ENCODE measurements at regions not wholly inside any gene's neighbourhood (a gene's known extent, or its start where the extent isn't known, plus 50 kb on each side); places are given as distances from the start of the nearest gene placed in this dataset.

DNA sequence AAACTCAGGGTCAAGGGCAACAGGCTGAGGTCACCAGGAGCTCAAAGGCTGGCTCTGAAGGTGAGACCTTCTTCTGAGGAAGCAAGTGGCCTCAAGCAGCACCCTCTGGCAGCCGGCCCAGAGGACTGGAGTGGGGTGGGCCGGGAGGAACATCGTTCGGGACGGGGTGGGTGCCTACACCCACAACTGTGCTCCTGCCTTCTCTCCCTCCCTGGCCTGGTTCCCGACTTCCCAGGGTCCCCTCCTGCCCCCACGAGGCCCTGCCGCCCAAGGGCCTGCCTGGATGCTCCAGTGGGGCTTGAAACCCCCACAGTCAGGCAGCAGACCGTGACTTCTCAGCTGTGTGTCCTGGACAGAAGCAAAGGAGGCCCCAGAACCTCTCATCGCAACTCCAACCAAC is 195.7 kb downstream of the IGLL1 start:
- Histone ChIP-seq H2AFZ (ENCODE audit: low read depth, low read length, severe bottlenecking) (no peak overlapping the region), H3K36me3 (ENCODE audit: low read length) (no peaks in the 10 kb centered on the region), H3K27ac (ENCODE audit: low read depth, low read length) (no peak overlapping the region), H3K27me3 (ENCODE audit: low read length) (no peaks in the 10 kb centered on the region), H3F3A (ENCODE audit: insufficient read depth) (no peaks in the 10 kb centered on the region), H3K9me2 (replicated peaks; ENCODE audit: insufficient read depth, low read length) (no peaks in the 10 kb centered on the region), H3K4me3 (ENCODE audit: insufficient read depth, low read length, poor library complexity, severe bottlenecking) (no peak overlapping the region), H3K4me2 (ENCODE audit: low read depth, low read length, poor library complexity, severe bottlenecking) (no peak overlapping the region), H4K20me1 (ENCODE audit: low read depth, low read length) (no peaks in the 10 kb centered on the region), H3K9ac (ENCODE audit: low read length) (no peak overlapping the region), H3K9me3 (ENCODE audit: insufficient read depth, low read length) (no peaks in the 10 kb centered on the region), H3K79me2 (ENCODE audit: insufficient read depth, low read length) (no peaks in the 10 kb centered on the region)
- TF ChIP-seq EZH2phosphoT487 (conservative IDR thresholded peaks at IDR 0.05; ENCODE audit: low read length) = no peak
- TF ChIP-seq, protein P1, sequence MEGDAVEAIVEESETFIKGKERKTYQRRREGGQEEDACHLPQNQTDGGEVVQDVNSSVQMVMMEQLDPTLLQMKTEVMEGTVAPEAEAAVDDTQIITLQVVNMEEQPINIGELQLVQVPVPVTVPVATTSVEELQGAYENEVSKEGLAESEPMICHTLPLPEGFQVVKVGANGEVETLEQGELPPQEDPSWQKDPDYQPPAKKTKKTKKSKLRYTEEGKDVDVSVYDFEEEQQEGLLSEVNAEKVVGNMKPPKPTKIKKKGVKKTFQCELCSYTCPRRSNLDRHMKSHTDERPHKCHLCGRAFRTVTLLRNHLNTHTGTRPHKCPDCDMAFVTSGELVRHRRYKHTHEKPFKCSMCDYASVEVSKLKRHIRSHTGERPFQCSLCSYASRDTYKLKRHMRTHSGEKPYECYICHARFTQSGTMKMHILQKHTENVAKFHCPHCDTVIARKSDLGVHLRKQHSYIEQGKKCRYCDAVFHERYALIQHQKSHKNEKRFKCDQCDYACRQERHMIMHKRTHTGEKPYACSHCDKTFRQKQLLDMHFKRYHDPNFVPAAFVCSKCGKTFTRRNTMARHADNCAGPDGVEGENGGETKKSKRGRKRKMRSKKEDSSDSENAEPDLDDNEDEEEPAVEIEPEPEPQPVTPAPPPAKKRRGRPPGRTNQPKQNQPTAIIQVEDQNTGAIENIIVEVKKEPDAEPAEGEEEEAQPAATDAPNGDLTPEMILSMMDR (IDR thresholded peaks at IDR 0.05; ENCODE audit: insufficient read depth, low read length, poor library complexity, severe bottlenecking) = no peak

GRCh38 chr22:23383491-23384361 is 196.4 kb downstream of the IGLL1 start:
- H3K9me2 ChIP-seq (replicated peaks; ENCODE audit: insufficient read depth, low read length) = no peaks in the 10 kb centered on the region
- no peak overlapping the region for H3K9ac ChIP-seq (ENCODE audit: low read length)
- TF ChIP-seq, protein P1 (IDR thresholded peaks at IDR 0.05; ENCODE audit: insufficient read depth, low read length, poor library complexity, severe bottlenecking) = no peak
- TF ChIP-seq EZH2phosphoT487 (conservative IDR thresholded peaks at IDR 0.05; ENCODE audit: low read length) = no peak
- H3F3A ChIP-seq (ENCODE audit: insufficient read depth) = no peaks in the 10 kb centered on the region
- H3K27ac ChIP-seq (ENCODE audit: low read depth, low read length) = no peak overlapping the region
- no peaks in the 10 kb centered on the region for H3K27me3 ChIP-seq (ENCODE audit: low read length)
- no peaks in the 10 kb centered on the region for H3K9me3 ChIP-seq (ENCODE audit: insufficient read depth, low read length)
- no peak overlapping the region for H3K4me2 ChIP-seq (ENCODE audit: low read depth, low read length, poor library complexity, severe bottlenecking)
- no peaks in the 10 kb centered on the region for H4K20me1 ChIP-seq (ENCODE audit: low read depth, low read length)
- H3K79me2 ChIP-seq (ENCODE audit: insufficient read depth, low read length) = no peaks in the 10 kb centered on the region
- H3K36me3 ChIP-seq (ENCODE audit: low read length) = no peaks in the 10 kb centered on the region
- no peak overlapping the region for H3K4me3 ChIP-seq (ENCODE audit: insufficient read depth, low read length, poor library complexity, severe bottlenecking)
- no peak overlapping the region for H2AFZ ChIP-seq (ENCODE audit: low read depth, low read length, severe bottlenecking)

GRCh38 chr22:23382428-23383218 is 197.5 kb downstream of the IGLL1 start:
- Histone ChIP-seq H3F3A (ENCODE audit: insufficient read depth) (no peaks in the 10 kb centered on the region), H3K27me3 (ENCODE audit: low read length) (no peaks in the 10 kb centered on the region), H3K4me3 (ENCODE audit: insufficient read depth, low read length, poor library complexity, severe bottlenecking) (no peak overlapping the region), H3K27ac (ENCODE audit: low read depth, low read length) (no peak overlapping the region), H2AFZ (ENCODE audit: low read depth, low read length, severe bottlenecking) (no peak overlapping the region), H3K9ac (ENCODE audit: low read length) (no peak overlapping the region), H3K9me3 (ENCODE audit: insufficient read depth, low read length) (no peaks in the 10 kb centered on the region), H4K20me1 (ENCODE audit: low read depth, low read length) (no peaks in the 10 kb centered on the region), H3K36me3 (ENCODE audit: low read length) (no peaks in the 10 kb centered on the region), H3K4me2 (ENCODE audit: low read depth, low read length, poor library complexity, severe bottlenecking) (no peak overlapping the region), H3K79me2 (ENCODE audit: insufficient read depth, low read length) (no peaks in the 10 kb centered on the region), H3K9me2 (replicated peaks; ENCODE audit: insufficient read depth, low read length) (no peaks in the 10 kb centered on the region)
- no peak for TF ChIP-seq EZH2phosphoT487 (conservative IDR thresholded peaks at IDR 0.05; ENCODE audit: low read length)
- TF ChIP-seq, protein P1 (IDR thresholded peaks at IDR 0.05; ENCODE audit: insufficient read depth, low read length, poor library complexity, severe bottlenecking) = no peak
